ENCODE measurements at regions not wholly inside any gene's neighbourhood (a gene's known extent, or its start where the extent isn't known, plus 50 kb on each side); places are given as distances from the start of the nearest gene placed in this dataset.
A peak's percentile ranks its signal among the peaks of the same experiment; 100 is the strongest.

DNA sequence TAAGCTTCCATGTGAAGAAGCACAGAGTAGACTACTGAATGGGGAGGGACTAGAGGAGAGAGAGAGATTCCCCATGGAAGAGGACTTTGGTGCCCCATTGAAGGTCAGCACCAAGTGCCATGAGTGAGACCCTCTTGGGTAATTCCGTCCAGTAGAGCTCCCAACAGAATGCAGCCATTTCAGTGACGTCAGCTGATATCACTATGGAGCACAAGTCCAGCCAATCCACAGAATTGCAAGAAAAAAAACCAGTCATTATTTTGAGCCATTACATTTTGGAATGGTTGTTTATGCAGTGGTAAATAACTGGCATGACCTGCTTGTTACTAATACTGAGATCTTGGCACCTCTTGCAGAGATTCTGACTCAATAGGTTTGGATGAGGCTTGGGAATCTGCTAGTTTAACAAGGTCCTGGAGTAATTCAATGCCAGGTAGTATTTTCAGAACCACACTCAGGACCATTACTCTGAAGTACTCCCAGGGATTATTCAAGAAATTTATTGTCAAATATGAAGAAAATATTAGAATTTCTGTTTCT, 52.6 kb upstream of the SP8 start:
- ChIA-PET POLR2A (no interaction called here), CTCF (no interaction called here)

DNA sequence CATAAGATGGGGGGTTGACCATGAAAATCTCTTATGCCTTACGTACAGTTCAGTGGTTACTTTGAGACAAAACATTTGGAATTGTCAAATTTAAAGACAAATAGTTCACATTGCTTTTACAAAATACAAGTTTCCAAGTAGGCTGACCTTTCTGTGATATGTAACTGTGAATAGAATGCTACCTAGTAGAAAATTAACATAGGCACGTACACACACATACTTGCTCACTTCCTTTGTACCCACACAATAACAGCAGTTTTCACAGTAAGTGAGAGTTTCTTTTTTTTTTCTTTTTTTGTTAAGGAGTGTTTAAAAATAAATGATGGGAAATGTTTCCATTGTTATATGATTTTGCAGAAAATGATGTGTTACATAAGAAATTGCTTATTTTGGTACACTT, 53.3 kb upstream of the SP8 start:
- POLR2A ChIA-PET: no interaction called here
- TF ChIP-seq NFRKB (IDR thresholded peaks at IDR 0.05): no peak
- TF ChIP-seq ELF4 (IDR thresholded peaks at IDR 0.05): no peak
- no peak for TF ChIP-seq FOXM1 (IDR thresholded peaks at IDR 0.05; ENCODE audit: borderline replicate concordance)
- no peak for TF ChIP-seq ZNF384 (IDR thresholded peaks at IDR 0.05)
- TF ChIP-seq BHLHE40 (IDR thresholded peaks at IDR 0.05; ENCODE audit: borderline replicate concordance): no peak
- no peak for TF ChIP-seq L3MBTL2 (conservative IDR thresholded peaks at IDR 0.05)
- TF ChIP-seq LEF1 (IDR thresholded peaks at IDR 0.05; ENCODE audit: borderline replicate concordance): no peak
- no peak for TF ChIP-seq TARDBP (IDR thresholded peaks at IDR 0.05)
- no peak for TF ChIP-seq FOXK2 (IDR thresholded peaks at IDR 0.05)
- no peak for TF ChIP-seq CTBP1 (IDR thresholded peaks at IDR 0.05; ENCODE audit: borderline replicate concordance)
- TF ChIP-seq SP1 (IDR thresholded peaks at IDR 0.05): no peak
- TF ChIP-seq, protein P1, sequence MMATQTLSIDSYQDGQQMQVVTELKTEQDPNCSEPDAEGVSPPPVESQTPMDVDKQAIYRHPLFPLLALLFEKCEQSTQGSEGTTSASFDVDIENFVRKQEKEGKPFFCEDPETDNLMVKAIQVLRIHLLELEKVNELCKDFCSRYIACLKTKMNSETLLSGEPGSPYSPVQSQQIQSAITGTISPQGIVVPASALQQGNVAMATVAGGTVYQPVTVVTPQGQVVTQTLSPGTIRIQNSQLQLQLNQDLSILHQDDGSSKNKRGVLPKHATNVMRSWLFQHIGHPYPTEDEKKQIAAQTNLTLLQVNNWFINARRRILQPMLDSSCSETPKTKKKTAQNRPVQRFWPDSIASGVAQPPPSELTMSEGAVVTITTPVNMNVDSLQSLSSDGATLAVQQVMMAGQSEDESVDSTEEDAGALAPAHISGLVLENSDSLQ (IDR thresholded peaks at IDR 0.05): no peak
- no peak for TF ChIP-seq HDGF (IDR thresholded peaks at IDR 0.05; ENCODE audit: borderline replicate concordance)
- TF ChIP-seq ARNT (IDR thresholded peaks at IDR 0.05): no peak
- no peak for DNase-seq (ENCODE audit: extremely low spot score)
- CTCF ChIA-PET: no interaction called here

More for the DNA sequence above, 52.6 kb upstream of the SP8 start:
- DNase-seq (ENCODE audit: extremely low spot score): no peak
- TF ChIP-seq LEF1 (IDR thresholded peaks at IDR 0.05; ENCODE audit: borderline replicate concordance) (no peak), NFRKB (IDR thresholded peaks at IDR 0.05) (no peak), HDGF (IDR thresholded peaks at IDR 0.05; ENCODE audit: borderline replicate concordance) (no peak), FOXK2 (IDR thresholded peaks at IDR 0.05) (no peak), ARNT (IDR thresholded peaks at IDR 0.05) (no peak), ELF4 (IDR thresholded peaks at IDR 0.05) (no peak)
- TF ChIP-seq, protein P1 (IDR thresholded peaks at IDR 0.05): no peak

DNA sequence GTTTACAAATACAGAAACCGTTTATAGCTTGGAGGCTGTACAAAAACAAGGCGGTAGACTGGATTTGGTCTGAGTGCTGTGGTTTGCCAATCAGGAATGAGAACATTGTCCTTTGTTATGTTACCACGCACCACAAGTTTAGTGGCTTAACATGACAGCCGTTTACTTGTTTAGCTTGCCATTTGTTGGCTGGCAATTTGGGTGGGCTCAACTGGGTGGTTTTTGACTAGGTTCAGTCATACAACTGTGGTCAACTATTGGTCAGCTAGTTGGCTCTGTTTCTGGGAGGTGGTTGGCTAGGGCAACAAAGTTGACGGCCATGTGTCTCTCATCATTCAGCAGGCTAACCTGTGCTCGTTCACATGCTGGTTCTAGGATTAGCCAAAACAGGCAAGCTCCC, 60.1 kb upstream of the SP8 start:
- POLR2A ChIA-PET: no interaction called here
- no peak for TF ChIP-seq FOXK2 (IDR thresholded peaks at IDR 0.05)
- TF ChIP-seq ARNT (IDR thresholded peaks at IDR 0.05): no peak
- no peak for TF ChIP-seq NFRKB (IDR thresholded peaks at IDR 0.05)
- no peak for TF ChIP-seq SP1 (IDR thresholded peaks at IDR 0.05)
- TF ChIP-seq LEF1 (IDR thresholded peaks at IDR 0.05; ENCODE audit: borderline replicate concordance): no peak
- TF ChIP-seq ELF4 (IDR thresholded peaks at IDR 0.05): no peak
- TF ChIP-seq FOXA1 (IDR thresholded peaks at IDR 0.05): no peak
- no peak for TF ChIP-seq L3MBTL2 (conservative IDR thresholded peaks at IDR 0.05)
- no peak for TF ChIP-seq ZNF384 (IDR thresholded peaks at IDR 0.05)
- TF ChIP-seq HDGF (IDR thresholded peaks at IDR 0.05; ENCODE audit: borderline replicate concordance): no peak
- TF ChIP-seq SUZ12 (IDR thresholded peaks at IDR 0.05): no peak
- no peak for TF ChIP-seq BHLHE40 (IDR thresholded peaks at IDR 0.05; ENCODE audit: borderline replicate concordance)
- no peak for TF ChIP-seq FOXM1 (IDR thresholded peaks at IDR 0.05; ENCODE audit: borderline replicate concordance)
- no peak for TF ChIP-seq TARDBP (IDR thresholded peaks at IDR 0.05)
- TF ChIP-seq CTBP1 (IDR thresholded peaks at IDR 0.05; ENCODE audit: borderline replicate concordance): no peak
- TF ChIP-seq, protein P1 (IDR thresholded peaks at IDR 0.05): no peak
- DNase-seq (ENCODE audit: extremely low spot score): no peak
- CTCF ChIA-PET: no interaction called here

DNA sequence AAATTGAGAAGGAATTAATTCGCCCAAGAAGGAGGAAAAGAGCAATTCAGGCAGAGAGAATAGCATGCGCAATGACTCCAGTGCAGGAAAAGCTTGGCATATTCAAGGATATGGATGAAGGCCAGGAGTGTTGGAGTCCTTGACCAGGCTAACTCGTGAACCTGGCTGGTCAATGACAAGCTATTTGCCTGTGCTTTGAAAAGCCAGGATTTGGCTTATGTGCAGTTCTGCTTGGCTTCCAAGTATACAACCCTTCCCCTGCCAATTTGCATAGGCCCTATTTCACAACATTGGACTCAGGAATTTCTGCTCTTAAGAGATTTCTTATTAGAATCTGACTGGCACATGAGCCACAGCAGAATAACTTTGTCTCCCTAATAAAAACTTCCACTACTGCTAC, 72.3 kb upstream of the SP8 start:
- ChIA-PET CTCF (no interaction called here), POLR2A (no interaction called here)
- TF ChIP-seq FOXM1 (IDR thresholded peaks at IDR 0.05; ENCODE audit: borderline replicate concordance) (no peak), SUZ12 (IDR thresholded peaks at IDR 0.05) (no peak), FOXA1 (IDR thresholded peaks at IDR 0.05) (no peak), HDGF (IDR thresholded peaks at IDR 0.05; ENCODE audit: borderline replicate concordance) (no peak), ARNT (IDR thresholded peaks at IDR 0.05) (no peak), ELF4 (IDR thresholded peaks at IDR 0.05) (no peak), TARDBP (IDR thresholded peaks at IDR 0.05) (no peak), NFRKB (IDR thresholded peaks at IDR 0.05) (no peak), FOXK2 (IDR thresholded peaks at IDR 0.05) (no peak), LEF1 (IDR thresholded peaks at IDR 0.05; ENCODE audit: borderline replicate concordance) (no peak), L3MBTL2 (conservative IDR thresholded peaks at IDR 0.05) (no peak), ZNF384 (IDR thresholded peaks at IDR 0.05) (no peak)
- TF ChIP-seq, protein P1 (IDR thresholded peaks at IDR 0.05): no peak
- DNase-seq (ENCODE audit: extremely low spot score): no peak

DNA sequence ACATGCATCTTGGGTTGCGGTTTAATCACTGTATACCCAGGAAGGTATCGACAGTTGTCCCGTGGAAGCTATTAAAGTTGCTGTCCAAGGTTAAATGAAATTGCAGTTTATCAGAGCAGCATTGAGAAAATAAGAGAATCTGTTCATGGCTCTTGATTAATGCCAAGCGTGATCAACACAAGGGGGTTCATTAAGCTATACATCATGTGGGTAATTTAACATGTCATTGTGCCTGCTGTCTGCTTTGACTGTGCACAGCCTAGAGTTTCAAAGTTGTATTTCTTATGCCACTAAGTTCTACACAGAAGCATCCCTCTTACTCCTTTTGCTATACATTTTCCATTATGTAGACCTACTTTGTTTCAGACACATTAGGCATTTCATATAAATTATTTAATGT, 74.8 kb upstream of the SP8 start:
- ChIA-PET POLR2A (no interaction called here), CTCF (interaction anchor here (0.6 kb wide), 1 partner anchor 37 kb away, joined by 9 read pairs; no protein-coding TSS in a partner anchor)
- no peak for DNase-seq (ENCODE audit: extremely low spot score)
- no peak for TF ChIP-seq FOXA1 (IDR thresholded peaks at IDR 0.05)
- TF ChIP-seq, protein P1 (IDR thresholded peaks at IDR 0.05): 0 out of 2 replicates have a peak, but pooled peaks have one; percentile 5
